GM18520 (cell line): ENCODE measurements at regions not wholly inside any gene's neighbourhood (a gene's known extent, or its start where the extent isn't known, plus 50 kb on each side); places are given as distances from the start of the nearest gene placed in this dataset.
"Not testable (repeated sequence)": the region's sequence is repeated elsewhere in the genome, so short reads cannot be mapped to it uniquely, and the experiment has no call there.

ENCODE experiments used
- ATAC-seq: cut with Tn5 transposase; IDR thresholded peaks from one replicate; pipeline ENCODE4 v1.9.1; 2021; ENCODE audit not compliant: unreplicated experiment

GRCh38 chr3:187850258-187850921, 105.1 kb upstream of the BCL6 start:
- ATAC-seq, result no peak

- no peak for ATAC-seq
Measured at GRCh38 chr3:187852842-187853730, 107.8 kb upstream of the BCL6 start.

DNA sequence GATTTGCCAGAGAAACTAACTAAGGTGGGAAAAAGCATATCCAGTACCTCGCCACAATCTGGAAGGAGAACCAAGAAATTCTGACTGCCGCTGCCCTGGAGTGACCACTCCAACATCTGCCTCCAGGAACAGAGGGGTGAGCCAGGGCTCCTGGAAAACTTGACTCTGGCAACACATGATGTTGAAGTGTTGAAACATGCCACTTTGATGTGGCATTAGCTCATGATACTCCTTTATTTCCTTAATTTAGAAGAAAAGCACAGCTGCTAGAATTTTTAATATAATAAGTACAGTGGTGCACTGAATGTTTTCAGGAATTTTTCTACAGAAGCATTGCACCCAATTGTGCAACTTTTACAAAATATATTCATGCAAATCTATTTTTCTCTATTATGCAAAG, 109.9 kb upstream of the BCL6 start:
- ATAC-seq, result no peak

- ATAC-seq, result no peak
Measured at GRCh38 chr3:187856555-187856954, 111.3 kb upstream of the BCL6 start.

DNA sequence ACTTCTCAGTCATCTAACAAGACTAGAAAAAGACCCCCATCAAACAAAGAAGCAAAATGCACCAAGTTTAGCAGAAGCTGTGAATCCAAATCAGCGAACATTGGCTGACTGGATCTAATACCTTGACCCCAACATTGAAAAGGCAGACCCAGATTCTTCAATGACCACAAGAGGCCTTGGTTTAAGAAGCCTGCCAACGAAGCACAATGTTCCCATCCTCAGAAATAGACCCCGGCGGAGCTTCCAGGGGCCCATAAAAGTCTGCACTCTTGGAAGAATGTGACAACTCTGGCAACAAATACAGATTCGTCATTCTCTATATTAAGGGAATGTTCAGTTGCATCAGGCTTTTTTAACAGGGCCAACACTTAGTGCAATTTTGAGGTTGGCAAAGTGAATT, 112.8 kb upstream of the BCL6 start:
- no peak for ATAC-seq

DNA sequence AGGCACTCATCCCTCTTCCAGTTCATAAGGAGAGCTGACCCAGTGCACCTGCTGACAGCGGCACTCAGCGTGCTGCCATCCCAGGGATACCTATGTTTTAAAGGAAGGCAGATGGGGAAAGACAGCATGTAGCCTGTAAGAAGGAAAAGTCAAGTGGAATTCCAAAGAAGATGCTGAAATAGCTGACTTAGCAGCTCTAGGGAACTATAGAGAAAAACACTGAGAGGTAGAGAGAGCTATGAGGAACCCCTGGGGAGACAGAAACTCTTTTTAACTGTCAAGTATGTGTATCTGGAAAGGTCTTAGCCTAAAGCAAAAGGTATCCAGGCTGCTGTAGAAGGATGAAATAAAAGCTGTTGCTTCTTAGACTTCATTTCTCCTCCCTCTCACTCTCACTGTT, 113.4 kb upstream of the BCL6 start:
- no peak for ATAC-seq

DNA sequence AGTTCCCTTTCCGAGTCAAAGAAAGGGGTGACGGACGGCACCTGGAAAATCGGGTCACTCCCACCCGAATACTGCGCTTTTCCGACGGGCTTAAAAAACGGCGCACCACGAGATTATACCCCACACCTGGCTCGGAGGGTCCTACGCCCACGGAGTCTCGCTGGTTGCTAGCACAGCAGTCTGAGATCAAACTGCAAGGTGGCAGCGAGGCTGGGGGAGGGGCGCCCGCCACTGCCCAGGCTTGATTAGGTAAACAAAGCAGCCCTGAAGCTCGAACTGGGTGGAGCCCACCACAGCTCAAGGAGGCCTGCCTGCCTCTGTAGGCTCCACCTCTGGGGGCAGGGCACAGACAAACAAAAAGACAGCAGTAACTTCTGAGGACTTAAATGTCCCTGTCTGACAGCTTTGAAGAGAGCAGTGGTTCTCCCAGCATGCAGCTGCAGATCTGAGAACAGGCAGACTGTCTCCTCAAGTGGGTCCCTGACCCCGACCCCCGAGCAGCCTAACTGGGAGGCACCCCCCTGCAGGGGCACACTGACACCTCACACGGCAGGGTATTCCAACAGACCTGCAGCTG, 117.5 kb upstream of the BCL6 start:
- ATAC-seq, result not testable (repeated sequence)

DNA sequence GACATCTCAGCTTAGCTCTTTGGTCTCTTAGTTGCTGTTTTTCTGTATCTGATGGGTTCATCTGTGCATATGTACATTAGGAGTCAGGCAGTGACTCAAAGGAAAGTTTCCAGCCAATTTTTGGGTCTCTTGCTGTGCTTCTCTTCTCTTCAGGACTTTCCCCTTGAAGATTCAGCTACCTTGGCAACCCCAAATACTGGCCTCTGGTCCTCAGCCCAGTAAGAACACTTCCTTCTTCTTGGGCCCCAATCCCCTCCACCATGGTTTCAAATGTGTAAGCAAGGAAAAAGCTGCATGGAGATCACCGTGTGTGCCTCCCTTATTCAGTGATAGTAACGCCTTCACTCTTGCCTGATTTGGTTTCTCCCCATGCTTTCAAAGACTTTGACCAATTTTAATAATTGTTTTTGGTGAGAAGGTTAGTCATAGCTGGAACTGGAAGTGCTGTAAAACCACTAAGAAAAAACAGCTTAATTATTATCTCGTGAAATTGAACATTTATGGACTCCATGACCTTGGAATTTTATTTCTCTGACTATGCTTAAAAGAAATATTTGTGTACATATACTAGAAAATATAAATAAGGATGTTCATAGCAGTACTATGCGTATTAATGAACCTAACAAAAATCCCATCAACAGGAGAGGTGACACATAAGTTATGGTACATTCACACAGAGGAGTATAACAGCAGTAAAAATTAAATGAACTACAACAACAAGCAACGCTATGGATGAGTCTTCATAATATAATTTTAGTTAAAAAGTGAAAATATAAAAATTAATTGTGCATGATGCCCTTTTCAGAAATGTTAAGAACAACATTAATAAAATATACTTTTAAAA, 125.3 kb upstream of the BCL6 start:
- ATAC-seq, result no peak

GRCh38 chr3:187871204-187871591, 125.9 kb upstream of the BCL6 start:
- ATAC-seq, result no peak

DNA sequence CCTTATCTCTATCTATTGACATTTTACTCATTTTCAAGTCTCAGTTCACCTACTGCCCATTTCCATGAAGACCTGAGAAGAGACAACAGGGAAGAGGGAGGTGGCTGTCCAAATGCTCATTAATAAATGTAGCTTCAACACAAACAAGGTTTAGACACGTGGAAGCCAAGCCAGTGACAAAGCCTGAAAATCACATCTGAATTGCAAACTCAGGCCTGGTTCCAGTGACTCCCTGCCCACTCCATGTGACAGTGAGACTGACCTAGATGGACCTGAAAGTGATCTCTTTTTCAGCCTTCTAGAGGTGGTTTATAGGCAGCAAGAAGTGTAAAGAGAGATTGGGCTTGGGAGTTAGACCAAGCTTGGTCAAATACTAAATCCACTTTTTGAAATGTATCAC, 126.6 kb upstream of the BCL6 start:
- ATAC-seq, result no peak

- no peak for ATAC-seq
Measured at GRCh38 chr3:187873843-187874242, 128.6 kb upstream of the BCL6 start.

GRCh38 chr3:187875863-187876262, 130.6 kb upstream of the BCL6 start:
- no peak for ATAC-seq

DNA sequence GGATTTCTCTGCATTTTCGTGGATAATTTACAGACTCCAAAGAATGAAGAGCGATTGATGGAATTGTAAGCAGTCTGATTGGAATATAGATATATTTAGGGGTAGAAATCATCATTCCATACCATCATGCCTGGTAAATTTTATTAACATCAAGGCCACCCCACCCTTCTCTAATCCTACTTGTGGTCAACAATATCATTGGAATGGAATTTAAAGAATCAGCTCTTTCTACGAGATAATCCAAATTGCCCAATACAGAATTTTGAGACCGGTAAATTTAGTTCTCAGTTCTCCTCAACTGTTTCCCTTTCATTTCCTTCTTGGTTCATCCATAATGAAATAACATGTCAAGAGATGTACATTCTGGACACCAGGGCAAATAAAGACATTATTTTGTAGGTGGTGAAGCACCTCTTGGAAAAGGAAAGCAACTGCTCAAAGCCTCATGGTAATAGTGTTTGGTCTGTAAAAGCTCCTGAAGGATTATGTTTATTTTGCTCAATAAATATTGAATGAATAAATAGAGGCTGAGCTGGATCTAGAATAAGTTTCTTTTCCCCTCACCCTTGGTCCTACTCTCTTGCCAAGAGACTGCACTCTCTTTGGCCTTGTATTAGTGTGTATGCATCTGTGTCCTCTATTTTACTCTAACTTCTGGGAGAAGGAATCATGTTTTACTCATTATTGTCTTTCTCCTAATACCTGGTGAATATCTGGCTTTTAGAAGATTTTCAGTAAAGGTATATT, 133.7 kb upstream of the BCL6 start:
- no peak for ATAC-seq

- ATAC-seq, result no peak
Measured at GRCh38 chr3:187880441-187880840, 135.2 kb upstream of the BCL6 start.

- ATAC-seq, result no peak
Measured at GRCh38 chr3:187880851-187881250, 135.6 kb upstream of the BCL6 start.

DNA sequence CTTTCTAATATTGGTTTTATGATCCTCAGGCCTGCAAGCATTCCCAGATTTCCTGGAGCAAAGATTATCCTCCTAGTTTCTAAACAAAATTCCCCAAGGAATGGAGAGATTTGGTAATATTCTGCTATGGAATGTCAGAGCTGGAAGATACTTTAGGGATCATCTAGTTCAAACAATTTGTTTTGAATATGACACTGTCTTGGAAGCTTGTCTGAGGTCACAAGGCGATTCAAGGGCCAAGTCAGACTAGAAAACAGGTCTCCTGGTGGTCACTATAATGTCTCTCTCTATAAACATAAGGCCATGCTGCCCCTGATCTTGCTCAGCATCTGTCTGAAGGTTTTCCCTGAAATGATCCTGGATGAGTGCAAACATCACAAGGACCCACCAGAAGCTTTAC, 143.4 kb upstream of the BCL6 start:
- no peak for ATAC-seq

GRCh38 chr3:187889106-187889505, 143.8 kb upstream of the BCL6 start:
- no peak for ATAC-seq

GRCh38 chr3:187889601-187890404, 144.5 kb upstream of the BCL6 start:
- no peak for ATAC-seq

DNA sequence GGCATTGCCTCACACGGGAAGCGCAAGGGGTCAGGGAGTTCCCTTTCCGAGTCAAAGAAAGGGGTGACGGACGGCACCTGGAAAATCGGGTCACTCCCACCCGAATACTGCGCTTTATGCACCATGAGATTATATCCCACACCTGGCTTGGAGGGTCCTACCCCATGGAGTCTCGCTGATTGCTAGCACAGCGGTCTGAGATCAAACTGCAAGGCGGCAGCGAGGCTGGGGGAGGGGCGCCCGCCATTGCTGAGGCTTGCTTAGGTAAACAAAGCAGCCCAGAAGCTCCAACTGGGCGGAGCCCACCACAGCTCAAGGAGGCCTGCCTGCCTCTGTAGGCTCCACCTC, 145.1 kb upstream of the BCL6 start:
- not testable (repeated sequence) for ATAC-seq

DNA sequence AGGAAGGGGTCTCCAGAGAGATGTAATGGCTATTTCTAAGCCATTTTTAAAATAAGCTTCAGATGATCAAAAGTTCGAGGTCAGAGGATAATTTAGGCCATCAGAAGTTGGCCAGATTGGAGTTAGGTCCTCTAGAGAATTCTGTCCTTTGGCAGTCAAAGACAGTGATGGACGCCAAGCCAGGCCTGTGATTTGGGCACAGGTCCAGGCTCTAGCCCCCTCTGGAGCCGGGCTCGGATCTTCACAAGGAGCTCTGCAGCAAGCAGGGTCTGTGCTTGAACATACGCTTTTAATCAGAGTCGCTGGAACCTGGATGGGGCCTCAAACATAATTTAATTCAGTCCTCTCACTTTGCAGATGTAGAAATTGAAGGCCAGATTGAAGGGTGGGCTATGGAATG, 151.4 kb upstream of the BCL6 start:
- ATAC-seq, result no peak
